C4-2B (cell line): ENCODE measurements at regions not wholly inside any gene's neighbourhood (a gene's known extent, or its start where the extent isn't known, plus 50 kb on each side); places are given as distances from the start of the nearest gene placed in this dataset.
"Not testable (repeated sequence)": the region's sequence is repeated elsewhere in the genome, so short reads cannot be mapped to it uniquely, and the experiment has no call there.

Experiments used
- H3K27ac ChIP-seq: fragments of 450-650 bp; 2 replicates; pipeline ENCODE4 v1.5.1; 2017
- CTCF ChIP-seq: fragments of 450-650 bp; conservative IDR thresholded peaks from 2 replicates; pipeline ENCODE4 v1.5.1; 2017; ENCODE audit warnings: mild to moderate bottlenecking
- ZFX ChIP-seq: fragments of 450-650 bp; IDR thresholded peaks from 2 replicates; pipeline ENCODE4 v1.6.1; 2017

GRCh38 chr1:21372383-21372782 is 67.6 kb upstream of the NBPF3 start:
- TF ChIP-seq ZFX: no peak
- TF ChIP-seq CTCF: no peak
- no peak overlapping the region for H3K27ac ChIP-seq

GRCh38 chr1:21369905-21370304 is 70.0 kb upstream of the NBPF3 start:
- no peak for TF ChIP-seq CTCF
- TF ChIP-seq ZFX: no peak

GRCh38 chr1:21368515-21369289 is 71.2 kb upstream of the NBPF3 start:
- no peak overlapping the region for H3K27ac ChIP-seq
- TF ChIP-seq CTCF: peak; percentile 94
- no peak for TF ChIP-seq ZFX

More at GRCh38 chr1:21369905-21370304, 70.0 kb upstream of the NBPF3 start:
- H3K27ac ChIP-seq: no peak overlapping the region

- not testable (repeated sequence) for H3K27ac ChIP-seq
These were observed 71.9 kb upstream of the NBPF3 start for GRCh38 chr1:21367973-21368514.

GRCh38 chr1:21366288-21366687 is 73.6 kb upstream of the NBPF3 start:
- TF ChIP-seq CTCF (no peak), ZFX (no peak)
- no peak overlapping the region for H3K27ac ChIP-seq

GRCh38 chr1:21365036-21365435 is 74.8 kb upstream of the ECE1 start:
- H3K27ac ChIP-seq: no peak overlapping the region
- TF ChIP-seq ZFX: no peak
- no peak for TF ChIP-seq CTCF

- no peak overlapping the region for H3K27ac ChIP-seq
- TF ChIP-seq CTCF: no peak
- no peak for TF ChIP-seq ZFX
These were observed 71.8 kb upstream of the ECE1 start for GRCh38 chr1:21362096-21362495.

GRCh38 chr1:21361506-21361905 is 71.2 kb upstream of the ECE1 start:
- TF ChIP-seq CTCF (no peak), ZFX (no peak)
- no peak overlapping the region for H3K27ac ChIP-seq
